ENCODE measurements at regions not wholly inside any gene's neighbourhood (a gene's known extent, or its start where the extent isn't known, plus 50 kb on each side); places are given as distances from the start of the nearest gene placed in this dataset.
"Not testable (repeated sequence)": the region's sequence is repeated elsewhere in the genome, so short reads cannot be mapped to it uniquely, and the experiment has no call there.

GRCh38 chr7:89584896-89585295 lies 569.4 kb upstream of the STEAP1 start:
- TF ChIP-seq POLR2A (IDR thresholded peaks at IDR 0.05; ENCODE audit: extremely low read depth, insufficient read length) (no peak), CTCF (IDR thresholded peaks at IDR 0.05; ENCODE audit: low read depth, low read length) (no peak), MAX (IDR thresholded peaks at IDR 0.05; ENCODE audit: low read depth, low read length) (no peak), MYC (IDR thresholded peaks at IDR 0.05; ENCODE audit: low read depth, low read length) (no peak)
- no peak for DNase-seq (ENCODE audit: low read depth)
- H3K4me3 ChIP-seq (ENCODE audit: low read depth, low read length) = no peak overlapping the region

- H3K4me3 ChIP-seq (ENCODE audit: low read depth, low read length) = no peak overlapping the region
- no peak for TF ChIP-seq MYC (IDR thresholded peaks at IDR 0.05; ENCODE audit: low read depth, low read length)
- TF ChIP-seq POLR2A (IDR thresholded peaks at IDR 0.05; ENCODE audit: extremely low read depth, insufficient read length) = no peak
- no peak for TF ChIP-seq MAX (IDR thresholded peaks at IDR 0.05; ENCODE audit: low read depth, low read length)
- TF ChIP-seq CTCF (IDR thresholded peaks at IDR 0.05; ENCODE audit: low read depth, low read length) = no peak
- DNase-seq (ENCODE audit: low read depth) = no peak
These were observed 561.1 kb upstream of the STEAP1 start for GRCh38 chr7:89593125-89593524.

- no peak for DNase-seq (ENCODE audit: low read depth)
- no peak overlapping the region for H3K4me3 ChIP-seq (ENCODE audit: low read depth, low read length)
- no peak for TF ChIP-seq MAX (IDR thresholded peaks at IDR 0.05; ENCODE audit: low read depth, low read length)
- TF ChIP-seq MYC (IDR thresholded peaks at IDR 0.05; ENCODE audit: low read depth, low read length) = no peak
- no peak for TF ChIP-seq POLR2A (IDR thresholded peaks at IDR 0.05; ENCODE audit: extremely low read depth, insufficient read length)
- TF ChIP-seq CTCF (IDR thresholded peaks at IDR 0.05; ENCODE audit: low read depth, low read length) = no peak
These were observed 551.3 kb upstream of the STEAP1 start for GRCh38 chr7:89602984-89603383.

GRCh38 chr7:89605362-89605761 lies 548.9 kb upstream of the STEAP1 start:
- no peak for DNase-seq (ENCODE audit: low read depth)
- no peak overlapping the region for H3K4me3 ChIP-seq (ENCODE audit: low read depth, low read length)
- no peak for TF ChIP-seq POLR2A (IDR thresholded peaks at IDR 0.05; ENCODE audit: extremely low read depth, insufficient read length)
- TF ChIP-seq MAX (IDR thresholded peaks at IDR 0.05; ENCODE audit: low read depth, low read length) = no peak
- no peak for TF ChIP-seq CTCF (IDR thresholded peaks at IDR 0.05; ENCODE audit: low read depth, low read length)
- TF ChIP-seq MYC (IDR thresholded peaks at IDR 0.05; ENCODE audit: low read depth, low read length) = no peak

GRCh38 chr7:89606511-89606910 lies 547.8 kb upstream of the STEAP1 start:
- H3K4me3 ChIP-seq (ENCODE audit: low read depth, low read length) = no peak overlapping the region
- TF ChIP-seq POLR2A (IDR thresholded peaks at IDR 0.05; ENCODE audit: extremely low read depth, insufficient read length) = no peak
- TF ChIP-seq CTCF (IDR thresholded peaks at IDR 0.05; ENCODE audit: low read depth, low read length) = no peak
- no peak for TF ChIP-seq MYC (IDR thresholded peaks at IDR 0.05; ENCODE audit: low read depth, low read length)
- DNase-seq (ENCODE audit: low read depth) = no peak

GRCh38 chr7:89607792-89608191 lies 546.5 kb upstream of the STEAP1 start:
- no peak for DNase-seq (ENCODE audit: low read depth)
- H3K4me3 ChIP-seq (ENCODE audit: low read depth, low read length) = no peak overlapping the region
- TF ChIP-seq POLR2A (IDR thresholded peaks at IDR 0.05; ENCODE audit: extremely low read depth, insufficient read length) (no peak), MAX (IDR thresholded peaks at IDR 0.05; ENCODE audit: low read depth, low read length) (no peak), CTCF (IDR thresholded peaks at IDR 0.05; ENCODE audit: low read depth, low read length) (no peak), MYC (IDR thresholded peaks at IDR 0.05; ENCODE audit: low read depth, low read length) (no peak)

GRCh38 chr7:89616829-89617228 lies 537.4 kb upstream of the STEAP1 start:
- H3K4me3 ChIP-seq (ENCODE audit: low read depth, low read length); DNase-seq (ENCODE audit: low read depth): not testable (repeated sequence)
